A549 (cell line): ENCODE measurements at regions not wholly inside any gene's neighbourhood (a gene's known extent, or its start where the extent isn't known, plus 50 kb on each side); places are given as distances from the start of the nearest gene placed in this dataset.

Experiments
- ATAC-seq, 2 experiments: fragments of 200-7000 bp in 1 of 2; fragments of >200 bp in 1 of 2; cut with Nextera tagmentation in 1 of 2; cut with Tn5 transposase in 1 of 2; 3 replicates each; pipeline versions ENCODE4 v1.8.0 to v1.9.1; 2018 to 2020; ENCODE audit warnings: mild to moderate bottlenecking in 1 of 2, moderate library complexity in 1 of 2
- CTCF ChIA-PET: fragments of 300-600 bp; sonication (Branson Sonifier 250); formaldehyde crosslinking; extraction: SDS; loops from one replicate; lab custom pipeline; 2021; ENCODE audit warnings: antibody characterized with exemption, inconsistent platforms; lab: Yijun Ruan, JAX
- POLR2A ChIA-PET: fragments of 350-600 bp; formaldehyde crosslinking; extraction: SDS; loops from one replicate; lab custom pipeline; 2021; ENCODE audit warnings: antibody characterized with exemption, inconsistent platforms; lab: Yijun Ruan, JAX
- DNase-seq, 2 experiments: peaks; one replicate each; pipeline versions ENCODE4 v3.0.0 to v3.0.0-alpha.2; 2011 to 2016; ENCODE audit warnings: low read depth in 1 of 2, low spot score in 1 of 2
- FAIRE-seq: peaks from 2 replicates; lab custom pipeline; 2011; peaks lifted over from hg19 to GRCh38; lab: Jason Lieb, UNC
- H3K27ac ChIP-seq, 2 experiments: fragments of >200 bp; sonication (Bioruptor Twin); formaldehyde crosslinking; 3 replicates each; pipeline ENCODE4 v1.5.1; 2016 to 2017
- H3K4me1 ChIP-seq: fragments of >200 bp; sonication (Bioruptor Twin); formaldehyde crosslinking; 3 replicates; pipeline ENCODE4 v1.6.1; 2016
- H3K4me2 ChIP-seq: fragments of >200 bp; sonication (Bioruptor Twin); formaldehyde crosslinking; 3 replicates; pipeline ENCODE4 v1.6.1; 2016
- H3K4me3 ChIP-seq: fragments of >200 bp; sonication (Bioruptor Twin); formaldehyde crosslinking; 3 replicates; pipeline ENCODE4 v1.5.1; 2016
- H3K9me3 ChIP-seq: fragments of >200 bp; sonication (Bioruptor Twin); formaldehyde crosslinking; 3 replicates; pipeline ENCODE4 v1.6.1; 2016
- CBX2 ChIP-seq: fragments of 200-600 bp; sonication (generic); IDR thresholded peaks from 2 replicates; pipeline ENCODE4 v1.6.1; 2016; ENCODE audit warnings: low read depth, mild to moderate bottlenecking, borderline replicate concordance
- CEBPB ChIP-seq, 2 experiments: fragments of >200 bp in 1 of 2; sonication (Bioruptor Twin) in 1 of 2; formaldehyde crosslinking in 1 of 2; IDR thresholded peaks; 2 replicates each; pipeline ENCODE4 v1.6.1; 2012 to 2016
- EHF ChIP-seq: fragments of 250-450 bp; sonication (Bioruptor Pico); IDR thresholded peaks from 2 replicates; pipeline ENCODE4 v1.5.0; 2020; ENCODE audit warnings: mild to moderate bottlenecking
- ELK1 ChIP-seq: fragments of 150-350 bp; IDR thresholded peaks from 2 replicates; pipeline ENCODE4 v1.6.1; 2014; ENCODE audit warnings: low read depth, mild to moderate bottlenecking, low read length
- ESRRA ChIP-seq: fragments of 150-350 bp; IDR thresholded peaks from 2 replicates; pipeline ENCODE4 v1.6.1; 2014; ENCODE audit warnings: mild to moderate bottlenecking, low read length, borderline replicate concordance
- FOXS1 ChIP-seq: fragments of 250-450 bp; sonication (Bioruptor Pico); IDR thresholded peaks from 2 replicates; pipeline ENCODE4 v1.5.0; 2020; ENCODE audit warnings: mild to moderate bottlenecking, moderate library complexity
- HDAC2 ChIP-seq: fragments of 200-600 bp; sonication (generic); IDR thresholded peaks from 2 replicates; pipeline ENCODE4 v1.6.1; 2016
- HES2 ChIP-seq: fragments of >200 bp; sonication (Bioruptor Twin); formaldehyde crosslinking; IDR thresholded peaks from 2 replicates; pipeline ENCODE4 v1.6.1; 2016
- HOXA7 ChIP-seq: fragments of 250-450 bp; sonication (Bioruptor Pico); IDR thresholded peaks from 2 replicates; pipeline ENCODE4 v1.5.0; 2020; ENCODE audit warnings: mild to moderate bottlenecking, moderate library complexity
- MAZ ChIP-seq: fragments of 150-350 bp; IDR thresholded peaks from 2 replicates; pipeline ENCODE4 v1.6.1; 2014; ENCODE audit warnings: antibody characterized with exemption, low read depth, low read length, borderline replicate concordance
- NFE2L2 ChIP-seq: fragments of 150-350 bp; conservative IDR thresholded peaks from 2 replicates; pipeline ENCODE4 v1.6.1; 2014; ENCODE audit warnings: low read length
- NPAS2 ChIP-seq: fragments of 250-450 bp; sonication (Bioruptor Pico); IDR thresholded peaks from 2 replicates; pipeline ENCODE4 v1.8.0; 2022; ENCODE audit warnings: mild to moderate bottlenecking, moderate library complexity, borderline replicate concordance
- NR3C1 ChIP-seq: fragments of >200 bp; sonication (Bioruptor Twin); formaldehyde crosslinking; IDR thresholded peaks from 3 replicates; pipeline ENCODE4 v1.6.1; 2017
- PBX3 ChIP-seq: IDR thresholded peaks from 2 replicates; pipeline ENCODE4 v1.6.1; 2012
- POLR2AphosphoS2 ChIP-seq: conservative IDR thresholded peaks from 2 replicates; pipeline ENCODE4 v1.6.1; 2012; ENCODE audit warnings: low read length, improper control_type of control experiment, inconsistent platforms
- RFX5 ChIP-seq: fragments of 450-650 bp; IDR thresholded peaks from 2 replicates; pipeline ENCODE4 v1.7.1; 2014; ENCODE audit warnings: antibody characterized with exemption, mild to moderate bottlenecking, moderate library complexity
- SREBF2 ChIP-seq: fragments of 450-650 bp; IDR thresholded peaks from 2 replicates; pipeline ENCODE4 v1.6.1; 2014; ENCODE audit warnings: mild to moderate bottlenecking, moderate library complexity
- TP53 ChIP-seq: fragments of 250-450 bp; sonication (Bioruptor Pico); IDR thresholded peaks from 2 replicates; pipeline ENCODE4 v1.5.0; 2021; ENCODE audit warnings: mild to moderate bottlenecking, moderate library complexity
- ZC3H11A ChIP-seq: fragments of 450-650 bp; IDR thresholded peaks from 2 replicates; pipeline ENCODE4 v1.6.1; 2014; ENCODE audit warnings: antibody characterized with exemption, mild to moderate bottlenecking
- ZFP36 ChIP-seq: fragments of 450-650 bp; IDR thresholded peaks from 2 replicates; pipeline ENCODE4 v1.6.1; 2014; ENCODE audit warnings: borderline replicate concordance; ENCODE audit not compliant: partially characterized antibody
- ZNF302 ChIP-seq: fragments of 250-450 bp; sonication (Bioruptor Pico); IDR thresholded peaks from 2 replicates; pipeline ENCODE4 v1.9.0; 2021; ENCODE audit warnings: inconsistent platforms, mild to moderate bottlenecking, moderate library complexity
- WGBS: methylation state at CpG from one replicate; pipeline ENCODE4 v1.1.6; 2017; ENCODE audit errors: missing lambda C conversion rate; 5-methylcytosine and 5-hydroxymethylcytosine counted together
- TF ChIP-seq, protein P1 (sequence below): fragments of >200 bp; sonication (Bioruptor Twin); formaldehyde crosslinking; IDR thresholded peaks from 3 replicates; pipeline ENCODE4 v1.5.1; 2016
- TF ChIP-seq, protein P2 (sequence below): fragments of 250-450 bp; sonication (Bioruptor Pico); IDR thresholded peaks from 2 replicates; pipeline ENCODE4 v1.5.0; 2020; ENCODE audit warnings: low read depth, mild to moderate bottlenecking, moderate library complexity

DNA sequence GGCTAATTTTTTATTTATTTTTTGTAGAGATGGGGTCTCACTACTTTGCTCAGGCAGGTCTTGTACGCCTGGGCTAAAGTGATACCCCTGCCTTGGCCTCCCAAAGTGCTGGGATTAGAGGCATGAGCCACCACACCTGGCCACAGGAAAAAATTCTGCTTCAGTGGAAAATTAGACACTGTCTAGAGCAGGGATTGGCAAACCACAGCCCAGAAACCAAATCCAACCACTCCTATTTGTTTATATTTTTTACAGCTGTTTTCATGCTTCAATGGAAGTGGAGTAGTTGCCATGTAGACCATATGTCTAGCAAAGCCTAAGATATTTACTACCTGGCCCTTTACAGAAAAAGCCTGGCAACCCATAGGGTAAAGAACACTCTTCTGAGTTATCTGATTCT lies 123.7 kb upstream of the MRI1 start:
- FAIRE-seq (no peak), ATAC-seq (no peak), DNase-seq (no peak)
- CTCF ChIA-PET, result interaction anchor here (0.5 to 0.9 kb wide), 2 partner anchors 39 to 364 kb away, joined by 3 to 4 read pairs; no protein-coding TSS in a partner anchor
- no peaks in the 10 kb centered on the region for H3K4me1 ChIP-seq
- H3K9me3 ChIP-seq, result no peaks in the 10 kb centered on the region; the same call in 2 of the 3 replicates
- POLR2A ChIA-PET, result no interaction called here
- no peak overlapping the region for H3K27ac ChIP-seq
- TF ChIP-seq MAZ (no peak), CBX2 (no peak), NPAS2 (CRISPR knock-in tag) (no peak)
- TF ChIP-seq, protein P1, sequence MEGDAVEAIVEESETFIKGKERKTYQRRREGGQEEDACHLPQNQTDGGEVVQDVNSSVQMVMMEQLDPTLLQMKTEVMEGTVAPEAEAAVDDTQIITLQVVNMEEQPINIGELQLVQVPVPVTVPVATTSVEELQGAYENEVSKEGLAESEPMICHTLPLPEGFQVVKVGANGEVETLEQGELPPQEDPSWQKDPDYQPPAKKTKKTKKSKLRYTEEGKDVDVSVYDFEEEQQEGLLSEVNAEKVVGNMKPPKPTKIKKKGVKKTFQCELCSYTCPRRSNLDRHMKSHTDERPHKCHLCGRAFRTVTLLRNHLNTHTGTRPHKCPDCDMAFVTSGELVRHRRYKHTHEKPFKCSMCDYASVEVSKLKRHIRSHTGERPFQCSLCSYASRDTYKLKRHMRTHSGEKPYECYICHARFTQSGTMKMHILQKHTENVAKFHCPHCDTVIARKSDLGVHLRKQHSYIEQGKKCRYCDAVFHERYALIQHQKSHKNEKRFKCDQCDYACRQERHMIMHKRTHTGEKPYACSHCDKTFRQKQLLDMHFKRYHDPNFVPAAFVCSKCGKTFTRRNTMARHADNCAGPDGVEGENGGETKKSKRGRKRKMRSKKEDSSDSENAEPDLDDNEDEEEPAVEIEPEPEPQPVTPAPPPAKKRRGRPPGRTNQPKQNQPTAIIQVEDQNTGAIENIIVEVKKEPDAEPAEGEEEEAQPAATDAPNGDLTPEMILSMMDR, result no peak
- no peak overlapping the region for H3K4me2 ChIP-seq
- no peak overlapping the region for H3K4me3 ChIP-seq
- WGBS, result 17% methylated on average over 1 of the region's 1 CpG

DNA sequence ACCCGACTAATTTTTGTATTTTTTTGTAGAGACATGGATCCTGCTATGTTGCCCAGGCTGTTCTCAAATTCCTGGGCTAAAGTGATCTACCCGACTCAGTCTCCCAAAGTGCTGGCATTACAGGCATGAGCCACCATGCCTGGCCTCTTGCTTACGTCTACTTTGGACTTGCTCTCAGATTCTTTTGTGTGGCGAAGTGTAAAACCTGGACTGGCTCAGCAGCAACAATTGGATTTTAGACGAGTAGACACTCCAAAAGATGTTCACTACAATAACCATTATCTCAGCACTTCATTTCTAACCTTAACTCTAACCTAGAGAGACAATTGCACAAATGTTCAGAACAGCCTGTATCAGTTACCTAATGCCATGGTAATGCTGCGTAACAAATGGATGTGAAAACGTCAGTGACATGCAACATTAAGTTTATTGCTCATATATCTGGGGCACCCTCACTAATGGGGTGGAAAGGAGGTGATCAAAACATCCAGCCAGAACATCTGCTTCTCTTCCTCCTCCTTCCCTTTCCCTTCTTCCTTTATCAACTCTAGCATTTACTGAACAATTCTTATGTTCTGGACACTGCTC lies 124.9 kb upstream of the MRI1 start:
- Histone ChIP-seq H3K27ac (no peak overlapping the region), H3K4me3 (no peak overlapping the region), H3K4me2 (no peak overlapping the region), H3K9me3 (no peaks in the 10 kb centered on the region; the same call in 2 of the 3 replicates), H3K4me1 (no peaks in the 10 kb centered on the region)
- ChIA-PET POLR2A (no interaction called here), CTCF (interaction anchor here (0.9 kb wide), 1 partner anchor 8 kb away, joined by 3 read pairs; no protein-coding TSS in a partner anchor)
- no peak for FAIRE-seq
- 23% methylated on average over 7 of the region's 7 CpGs for WGBS
- no peak for ATAC-seq
- no peak for DNase-seq
- TF ChIP-seq MAZ (no peak), NR3C1 (no peak), PBX3 (no peak), TP53 (no peak), NFE2L2 (no peak), ZC3H11A (no peak), ZFP36 (no peak), FOXS1 (CRISPR knock-in tag) (no peak), HES2 (no peak), RFX5 (no peak), HOXA7 (CRISPR knock-in tag) (no peak), POLR2AphosphoS2 (no peak), SREBF2 (no peak), EHF (CRISPR knock-in tag) (no peak), ESRRA (no peak), HDAC2 (no peak), CEBPB (IDR thresholded peaks at IDR 0.05) (no peak), ELK1 (no peak), ZNF302 (CRISPR knock-in tag) (no peak)
- TF ChIP-seq, protein P2, sequence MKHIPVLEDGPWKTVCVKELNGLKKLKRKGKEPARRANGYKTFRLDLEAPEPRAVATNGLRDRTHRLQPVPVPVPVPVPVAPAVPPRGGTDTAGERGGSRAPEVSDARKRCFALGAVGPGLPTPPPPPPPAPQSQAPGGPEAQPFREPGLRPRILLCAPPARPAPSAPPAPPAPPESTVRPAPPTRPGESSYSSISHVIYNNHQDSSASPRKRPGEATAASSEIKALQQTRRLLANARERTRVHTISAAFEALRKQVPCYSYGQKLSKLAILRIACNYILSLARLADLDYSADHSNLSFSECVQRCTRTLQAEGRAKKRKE (CRISPR knock-in tag), result no peak
